GM21825 (cell line): ENCODE measurements at regions not wholly inside any gene's neighbourhood (a gene's known extent, or its start where the extent isn't known, plus 50 kb on each side); places are given as distances from the start of the nearest gene placed in this dataset.
"Not testable (repeated sequence)": the region's sequence is repeated elsewhere in the genome, so short reads cannot be mapped to it uniquely, and the experiment has no call there.

ENCODE experiments used
- ATAC-seq: cut with Tn5 transposase; IDR thresholded peaks from one replicate; pipeline ENCODE4 v1.9.1; 2021; ENCODE audit warnings: mild to moderate bottlenecking, moderate library complexity; ENCODE audit not compliant: unreplicated experiment

DNA sequence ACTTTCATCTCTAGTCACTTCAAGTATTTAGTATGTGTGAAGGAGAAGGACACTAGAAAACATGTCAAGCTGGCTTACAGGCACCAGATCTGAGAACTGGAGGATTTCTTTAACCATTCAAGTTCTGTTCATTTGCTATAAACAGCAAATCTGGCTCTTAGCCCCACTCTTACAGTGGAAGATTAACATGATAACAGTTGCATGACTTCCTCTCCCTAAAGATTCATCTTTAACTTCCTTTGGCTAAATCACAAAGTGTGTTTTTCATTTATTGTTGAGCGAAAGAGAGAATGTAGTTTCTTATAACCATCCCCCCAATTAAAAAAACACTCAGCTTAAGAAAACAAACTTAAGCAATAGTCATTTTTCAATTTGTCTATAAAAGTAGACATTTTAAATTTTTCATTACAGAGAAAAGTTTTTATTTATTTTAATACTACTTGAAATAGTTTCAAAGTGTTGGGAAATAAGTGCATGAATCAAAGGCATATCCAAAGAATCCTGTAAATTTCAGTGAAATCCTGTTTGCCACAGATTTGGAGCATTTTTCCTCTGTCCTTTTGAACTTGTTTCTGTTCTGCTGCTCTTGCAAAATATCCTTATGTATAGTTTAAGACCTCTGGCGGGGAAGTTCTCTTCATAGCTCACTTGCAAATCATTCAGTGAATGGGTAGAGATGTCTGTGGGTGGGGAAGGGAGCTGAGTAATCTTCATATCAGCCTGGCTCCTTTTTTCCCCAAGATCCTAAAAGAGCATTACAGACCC, 241.0 kb upstream of the RBBP8 start:
- no peak for ATAC-seq

DNA sequence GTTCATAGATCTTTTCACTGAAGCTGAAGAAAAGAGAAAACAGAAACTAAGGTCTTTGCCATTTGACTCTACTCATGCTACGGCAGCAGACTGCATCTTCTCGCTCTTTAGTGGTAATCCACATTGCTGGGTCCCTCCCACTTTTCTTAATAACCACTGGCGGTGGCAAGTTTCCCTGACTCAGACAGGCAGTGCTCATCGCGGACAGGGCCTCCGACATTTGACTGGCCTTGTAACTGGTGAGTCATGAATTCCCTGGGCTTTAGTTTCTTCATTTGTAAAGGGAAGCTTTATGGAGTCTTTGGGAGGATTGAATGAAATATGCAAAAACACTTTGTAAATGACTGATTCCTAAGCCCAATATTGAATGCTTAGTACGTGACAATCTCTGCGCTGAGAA, 238.2 kb upstream of the RBBP8 start:
- no peak for ATAC-seq

DNA sequence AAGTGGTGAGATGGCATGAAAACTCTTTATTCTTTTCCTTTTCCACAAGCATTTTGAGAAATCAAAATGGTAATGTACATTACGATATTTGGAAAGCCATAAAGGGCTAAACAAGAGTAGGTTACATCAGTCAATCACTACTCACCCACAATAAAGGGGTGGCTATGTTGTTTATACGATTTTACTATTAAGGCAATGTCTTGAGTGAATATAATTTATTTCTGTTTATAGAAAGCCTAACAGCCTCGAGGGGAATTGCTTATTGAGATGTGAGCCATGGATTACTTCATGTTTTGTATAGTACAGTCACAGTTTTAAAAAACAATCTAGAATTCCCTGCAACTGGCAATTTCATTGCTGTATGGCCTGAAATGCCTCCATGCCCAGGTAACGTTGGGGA, 237.5 kb upstream of the RBBP8 start:
- no peak for ATAC-seq

DNA sequence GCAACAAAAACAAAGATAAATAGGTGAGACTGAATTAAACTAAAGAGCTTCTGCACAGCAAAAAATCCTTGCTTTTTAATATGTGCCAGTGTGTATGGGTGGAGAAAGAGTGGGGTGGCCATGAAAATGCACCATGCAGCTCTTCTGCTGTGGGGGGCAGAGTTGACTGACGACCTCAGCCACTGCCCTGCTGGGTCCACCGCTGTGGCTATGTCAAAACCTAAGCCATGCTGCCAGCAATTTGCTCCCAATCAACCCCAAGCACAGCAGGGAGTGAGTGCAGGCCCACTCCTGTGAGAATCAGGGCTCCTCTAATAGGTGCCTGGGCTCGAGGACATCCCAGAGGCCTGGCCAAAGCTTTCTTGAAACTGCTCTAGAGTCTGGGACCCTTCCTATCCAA, 235.6 kb upstream of the RBBP8 start:
- no peak for ATAC-seq

DNA sequence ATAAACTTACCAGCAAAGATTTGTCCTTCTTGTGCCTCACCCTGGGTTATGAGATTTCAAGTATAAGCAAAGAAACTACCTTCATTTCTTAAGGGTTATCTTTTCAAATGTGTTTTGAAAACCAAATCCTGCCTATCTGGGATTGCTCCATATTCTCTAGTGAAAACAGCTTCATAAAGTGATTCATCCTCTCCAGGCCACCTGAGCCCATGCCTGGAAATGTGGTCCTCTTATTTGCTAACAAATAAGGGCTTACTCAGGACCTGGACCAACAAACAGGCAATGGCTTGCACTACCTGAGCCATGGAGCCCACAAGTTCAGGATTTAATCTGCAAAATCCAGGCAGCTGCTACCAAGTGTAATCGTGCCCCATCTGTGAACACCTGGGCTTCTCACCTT, 234.4 kb upstream of the RBBP8 start:
- no peak for ATAC-seq

DNA sequence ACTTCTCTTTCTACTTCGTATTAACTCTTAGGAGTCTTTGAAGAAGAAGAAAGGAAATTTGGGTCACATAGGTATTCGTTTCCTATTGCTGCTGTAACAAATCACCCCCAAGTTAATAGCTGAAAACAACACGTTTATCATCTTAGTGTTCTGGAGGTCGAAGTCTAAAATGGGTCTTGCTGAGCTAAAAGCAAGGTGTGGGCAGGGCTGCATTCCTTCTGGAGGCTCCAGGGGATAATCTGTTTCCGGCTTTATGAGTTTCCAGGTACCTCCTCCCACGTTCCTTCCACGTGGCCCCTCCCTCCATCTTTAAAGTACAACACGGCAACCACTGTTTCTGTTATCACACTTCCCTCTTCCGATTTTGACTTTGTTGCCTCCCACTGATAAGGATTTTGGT, 233.5 kb upstream of the RBBP8 start:
- no peak for ATAC-seq

DNA sequence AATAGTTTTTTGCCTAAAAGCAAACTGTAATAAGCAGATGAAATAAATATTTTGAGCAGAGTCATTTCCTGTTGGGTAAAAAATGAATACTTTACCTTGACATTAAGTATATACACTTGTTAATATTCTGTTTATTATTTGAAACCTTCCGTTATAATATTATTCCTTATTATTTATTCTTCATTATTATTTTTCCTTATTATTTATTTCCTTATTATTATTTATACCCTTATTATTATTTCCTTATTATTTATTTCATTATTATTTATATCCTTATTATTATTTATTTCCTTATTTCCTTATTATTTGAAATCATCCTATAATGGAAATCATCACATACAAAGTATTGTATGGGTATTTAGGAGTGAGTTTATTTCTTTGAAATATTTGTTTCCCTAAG, 232.2 kb upstream of the RBBP8 start:
- no peak for ATAC-seq

DNA sequence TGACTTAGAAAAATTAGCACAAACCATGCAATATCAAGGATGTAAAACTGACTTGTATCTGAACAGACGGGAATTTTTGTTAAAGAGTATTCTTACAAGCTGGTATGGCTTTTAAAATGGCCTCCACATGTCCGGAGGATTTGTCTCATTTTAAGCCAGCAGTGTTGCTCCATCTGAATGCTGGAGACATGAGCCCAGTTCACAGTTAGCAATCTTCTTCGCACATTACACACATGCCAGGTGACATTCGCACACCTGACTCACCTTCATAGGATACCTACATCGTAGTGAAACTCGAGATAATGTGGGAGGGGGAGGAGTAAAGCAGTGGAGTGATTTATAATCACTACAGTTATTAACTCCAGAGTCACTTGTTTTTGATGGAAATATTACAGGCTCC, 231.8 kb upstream of the RBBP8 start:
- ATAC-seq, result no peak

DNA sequence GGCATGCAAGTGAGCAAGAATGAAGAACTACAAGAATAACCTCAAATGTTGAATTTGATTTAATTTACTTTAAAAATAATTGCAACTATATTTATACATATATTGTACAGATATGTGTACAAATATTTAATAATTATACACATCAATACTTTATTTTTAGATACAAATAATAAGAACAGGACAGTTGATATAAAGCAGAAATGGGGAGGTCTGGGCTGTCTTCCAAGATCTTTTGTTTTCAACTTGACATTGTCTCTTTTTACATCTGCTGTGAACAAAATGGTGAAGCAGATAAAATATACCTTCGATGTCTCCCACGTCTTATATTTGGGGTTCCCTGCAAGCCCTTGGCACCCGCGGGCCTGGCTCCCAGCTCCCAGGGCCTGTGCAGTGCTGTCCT, 231.3 kb upstream of the RBBP8 start:
- no peak for ATAC-seq

DNA sequence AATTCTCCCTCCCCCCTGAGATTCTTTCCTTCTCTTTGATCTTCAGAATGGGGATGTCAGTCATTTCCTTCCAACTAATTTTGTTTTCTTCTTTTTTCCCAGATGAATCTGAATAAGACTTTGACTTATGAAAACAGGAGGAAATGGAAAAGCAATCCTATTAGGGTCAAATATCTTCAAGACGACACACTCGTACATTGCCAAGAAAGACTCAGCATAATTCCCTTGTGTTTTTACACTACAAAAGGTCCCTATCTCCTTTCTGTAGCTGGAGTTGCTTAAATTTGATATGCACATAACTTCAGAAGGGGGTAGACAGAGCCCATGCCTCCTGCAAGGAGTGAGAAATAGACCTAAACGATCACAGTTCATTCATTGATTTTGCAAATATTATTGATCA, 230.3 kb upstream of the RBBP8 start:
- ATAC-seq, result no peak

DNA sequence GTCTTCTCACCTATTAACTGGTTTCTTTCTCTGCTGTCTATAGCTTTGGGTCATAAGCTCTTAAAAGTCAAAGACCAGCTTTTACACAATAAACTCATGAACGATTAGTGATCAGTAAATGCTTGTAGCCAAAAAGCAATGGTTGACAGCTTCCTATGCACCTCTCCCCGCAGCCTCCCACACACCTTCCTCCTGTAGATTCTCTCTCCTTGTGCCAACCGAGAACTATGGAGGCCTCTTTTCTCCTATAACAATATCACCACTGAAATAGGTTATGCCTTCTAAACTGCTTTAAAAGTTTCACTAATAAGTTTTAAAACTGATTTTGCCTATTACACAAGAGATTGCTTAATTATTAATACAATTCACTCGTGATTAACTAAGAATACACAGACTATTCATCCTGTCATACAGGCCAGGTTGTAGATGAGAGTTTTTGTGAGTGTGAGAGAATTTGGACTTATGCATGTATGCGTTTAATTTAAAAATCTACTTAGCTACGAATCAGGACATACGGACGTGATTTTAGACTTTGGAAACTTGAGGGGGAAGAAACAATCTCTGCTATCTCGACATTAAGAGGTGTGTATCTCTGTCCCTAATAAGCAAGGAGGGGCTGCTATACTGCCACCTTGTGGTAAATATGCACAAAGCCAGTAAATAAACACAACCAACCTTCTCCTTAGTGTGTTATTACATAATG, 229.1 kb upstream of the RBBP8 start:
- ATAC-seq, result no peak

DNA sequence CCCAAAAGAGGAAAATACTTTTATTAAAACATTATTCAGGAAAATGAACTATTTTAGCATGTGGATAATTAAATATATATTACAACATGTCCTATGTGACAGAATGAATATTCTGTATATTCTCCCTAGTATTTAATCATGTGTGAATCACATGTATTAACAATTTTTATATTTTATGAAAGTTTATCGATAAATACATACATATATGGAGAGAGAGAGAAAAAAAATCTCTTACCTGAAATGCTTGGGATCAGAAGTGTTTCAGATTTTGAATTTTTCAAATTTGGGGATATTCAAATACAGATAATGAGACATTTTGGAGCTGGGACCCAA, 228.6 kb upstream of the RBBP8 start:
- no peak for ATAC-seq

DNA sequence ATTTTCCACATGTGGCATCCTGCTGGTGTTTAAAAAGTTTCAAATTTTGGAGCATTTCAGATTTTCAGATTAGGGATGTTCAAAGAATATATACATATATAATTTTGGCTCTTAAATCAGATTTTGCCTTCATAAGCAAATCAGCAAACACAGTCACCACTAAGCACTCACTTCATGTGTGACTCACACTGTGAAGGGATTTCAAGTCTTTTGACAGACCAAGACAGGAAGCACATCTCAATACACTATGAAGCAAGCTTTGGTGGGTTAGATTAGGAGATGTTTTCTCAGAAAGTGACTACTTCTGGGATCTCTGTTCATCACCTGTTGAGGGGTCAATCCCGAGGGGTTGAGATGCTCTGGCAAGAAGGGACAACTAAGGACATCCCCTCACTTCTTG, 227.8 kb upstream of the RBBP8 start:
- no peak for ATAC-seq

DNA sequence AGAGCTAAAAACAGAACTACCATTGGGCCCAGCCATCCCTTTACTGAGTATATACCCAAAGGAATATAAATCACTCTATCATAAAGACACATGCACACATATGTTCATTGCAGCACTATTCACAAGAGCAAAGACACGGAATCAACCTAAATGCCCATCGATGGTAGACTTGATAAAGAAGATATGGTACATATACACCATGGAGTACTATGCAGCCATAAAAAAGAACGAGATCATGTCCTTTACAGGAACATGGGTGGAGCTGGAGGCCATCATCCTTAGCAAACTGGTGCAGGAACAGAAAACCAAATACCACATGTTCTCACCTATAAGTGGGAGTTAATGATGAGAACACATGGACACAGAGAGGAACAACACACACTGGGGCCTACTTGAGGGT, 227.1 kb upstream of the RBBP8 start:
- ATAC-seq, result not testable (repeated sequence)

DNA sequence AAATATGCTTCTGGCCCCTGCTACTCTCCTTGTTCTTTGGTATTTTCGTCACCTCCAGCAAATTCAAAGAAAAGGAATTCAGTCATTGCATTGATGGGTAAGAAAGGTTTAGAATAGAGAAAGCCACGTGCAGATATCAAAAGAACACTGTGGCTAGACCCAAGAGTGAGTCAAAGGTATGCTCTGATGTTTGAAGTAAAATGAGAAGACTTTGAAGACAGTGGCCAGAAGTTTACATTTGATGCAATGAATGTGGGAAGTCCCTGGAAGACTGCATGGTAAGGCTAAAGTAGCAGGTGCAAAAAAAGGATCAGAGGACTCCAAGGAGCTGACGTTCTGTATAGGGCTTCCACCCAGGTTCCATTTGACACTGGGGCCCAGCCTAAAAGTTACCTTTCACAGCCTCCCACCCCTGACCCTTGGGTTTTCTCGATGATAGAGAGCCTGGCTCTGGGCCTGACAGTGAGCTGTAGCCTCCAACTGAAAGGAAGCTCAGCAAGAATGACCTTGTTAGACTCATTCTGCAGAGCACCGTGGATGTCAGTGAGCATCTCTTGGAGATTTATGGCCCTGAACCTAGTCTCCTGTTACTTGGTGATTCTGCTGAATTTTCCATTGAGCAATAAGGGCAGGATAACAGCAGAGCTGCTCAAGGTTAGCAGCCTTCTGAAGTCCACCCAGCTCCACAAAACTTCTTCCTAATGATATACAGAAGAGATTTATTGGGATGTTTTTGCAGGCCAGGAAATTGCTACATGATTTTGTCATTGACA, 223.7 kb upstream of the RBBP8 start:
- ATAC-seq, result no peak

DNA sequence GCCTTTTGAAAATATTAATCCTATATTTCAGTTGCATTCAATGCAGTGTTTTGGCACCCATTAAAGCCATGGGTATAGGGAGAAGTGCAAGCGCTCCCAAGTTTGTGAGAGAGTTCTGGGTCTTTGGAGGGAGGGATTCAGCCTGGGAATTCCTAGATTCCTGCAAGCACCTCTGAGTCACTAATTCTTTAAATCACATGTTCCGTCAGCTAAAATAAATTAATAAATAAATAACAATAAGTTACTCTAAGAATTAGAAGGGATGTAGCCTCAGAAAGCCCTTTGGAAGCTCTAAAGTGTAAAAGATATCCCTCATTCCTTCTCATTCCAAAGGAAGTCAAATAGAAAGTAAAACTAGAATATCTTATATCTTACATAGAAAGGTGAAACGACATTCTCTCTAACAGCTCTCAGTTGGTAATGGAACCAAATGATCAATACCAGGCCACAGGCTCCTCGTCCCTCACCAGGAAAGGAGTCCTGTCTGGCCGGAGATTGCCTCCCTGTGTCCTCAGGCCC, 222.4 kb upstream of the RBBP8 start:
- ATAC-seq, result no peak

DNA sequence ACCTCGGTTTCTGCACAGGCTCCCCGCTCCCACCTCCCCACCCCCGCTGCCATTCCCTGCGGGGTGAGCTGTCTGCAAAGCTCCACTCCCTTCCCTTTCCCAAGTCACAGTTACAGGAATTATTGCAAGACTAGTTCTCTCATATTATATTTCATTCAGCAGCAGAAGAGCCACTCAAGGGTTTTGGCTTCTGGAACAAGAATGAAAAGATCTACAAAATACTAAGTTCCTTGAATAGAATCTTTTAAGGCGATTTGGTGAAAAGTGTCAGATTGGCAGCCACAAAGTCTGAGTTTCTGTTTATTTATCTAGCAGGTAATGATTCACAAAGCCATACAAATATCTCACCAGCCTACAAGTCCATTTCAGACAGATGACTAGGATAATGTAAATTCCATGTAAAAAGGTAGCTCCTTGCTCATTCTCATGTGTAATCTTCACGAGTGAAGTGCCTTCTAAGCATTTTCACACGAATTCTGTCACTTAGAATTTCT, 221.9 kb upstream of the RBBP8 start:
- no peak for ATAC-seq

DNA sequence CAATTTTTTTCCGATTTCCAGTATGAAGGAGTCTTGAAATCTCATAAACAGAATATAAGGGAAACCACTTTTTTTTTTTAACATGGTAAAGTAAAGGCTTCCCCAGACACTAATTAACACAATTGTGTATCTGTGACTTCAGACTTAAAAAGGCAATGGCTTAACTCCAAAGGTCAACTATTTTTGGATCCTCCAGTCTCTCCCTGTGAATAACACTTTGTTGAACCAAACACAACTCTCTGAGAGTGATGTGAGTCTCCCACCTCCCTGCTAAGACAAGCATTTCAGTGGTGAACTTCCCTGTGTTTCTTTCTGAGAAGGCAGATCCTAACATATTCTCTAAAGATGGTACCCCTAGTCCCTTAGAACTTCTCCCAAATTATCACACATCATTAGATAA, 219.6 kb upstream of the RBBP8 start:
- no peak for ATAC-seq

DNA sequence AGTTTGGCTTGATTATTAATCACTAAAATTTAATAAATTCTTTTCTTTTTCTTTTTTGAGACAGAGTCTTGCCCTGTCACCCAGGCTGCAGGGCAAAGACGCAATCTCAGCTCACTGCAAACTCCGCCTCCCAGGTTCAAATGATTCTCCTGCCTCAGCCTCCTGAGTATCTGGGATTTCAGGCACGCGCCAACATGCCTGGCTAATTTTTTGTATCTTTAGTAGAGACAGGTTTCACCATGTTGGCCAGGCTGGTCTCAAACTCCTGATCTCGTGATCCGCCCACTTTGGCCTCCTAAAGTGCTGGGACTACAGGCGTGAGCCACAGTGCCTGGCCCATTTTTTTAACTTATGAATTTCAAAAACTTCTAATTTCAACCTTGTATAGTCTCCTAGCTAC, 215.6 kb upstream of the RBBP8 start:
- not testable (repeated sequence) for ATAC-seq

DNA sequence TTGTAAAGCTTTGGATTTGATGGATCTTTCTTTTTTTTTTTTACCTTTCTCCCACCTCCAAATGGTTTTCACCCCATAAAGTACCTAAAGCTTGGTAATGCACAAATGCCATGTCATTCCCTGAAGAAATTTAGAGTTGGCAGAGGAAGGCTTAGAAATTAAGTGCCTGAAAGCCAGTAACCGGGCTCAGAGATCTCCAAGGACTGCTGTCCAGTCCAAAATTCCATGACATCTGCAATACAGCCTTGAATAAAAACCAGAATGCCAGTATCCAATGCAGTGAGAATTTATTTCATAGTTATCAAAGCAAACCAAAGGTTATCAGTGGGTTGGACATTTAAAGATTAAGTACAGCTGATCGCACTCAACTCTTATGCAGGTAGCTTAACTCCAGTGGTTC, 209.9 kb upstream of the RBBP8 start:
- ATAC-seq, result no peak

DNA sequence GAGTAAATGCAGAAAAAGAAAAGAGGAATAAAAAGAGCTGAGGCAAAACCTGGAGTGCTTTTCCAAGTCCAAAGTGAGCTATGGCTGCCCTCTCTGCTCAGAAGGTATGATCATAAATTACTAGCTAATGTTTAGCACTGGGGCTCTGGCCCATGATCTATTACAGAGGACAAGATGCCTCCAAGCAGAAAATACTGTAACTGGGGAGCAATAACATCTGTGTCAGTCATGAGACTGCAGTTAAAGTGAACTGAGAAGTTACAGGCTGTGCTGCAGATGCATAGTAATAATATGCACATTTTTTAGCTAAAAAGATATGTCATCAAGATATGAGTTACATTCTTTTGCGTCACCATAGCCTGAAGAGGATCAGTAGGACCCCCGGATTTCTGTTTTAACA, 209.4 kb upstream of the RBBP8 start:
- no peak for ATAC-seq

DNA sequence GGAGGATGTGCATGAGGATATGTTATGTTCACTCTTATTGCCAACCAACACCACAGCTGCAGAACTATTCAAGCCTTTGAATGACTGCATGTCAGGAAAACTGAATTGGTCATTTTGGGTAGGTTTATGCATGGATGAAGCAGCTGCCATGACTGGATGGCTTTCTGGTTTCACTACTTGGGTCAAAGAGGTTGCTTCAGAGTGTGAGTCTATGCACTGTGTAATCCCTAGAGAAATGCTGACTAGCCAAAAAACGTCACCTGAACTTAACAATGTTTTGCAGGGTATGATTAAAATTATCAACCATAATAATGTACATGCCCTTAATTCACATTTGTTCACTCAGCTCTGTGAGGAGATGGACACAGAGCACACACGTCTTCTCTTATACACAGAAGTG, 206.7 kb upstream of the RBBP8 start:
- no peak for ATAC-seq
